Erythroblast (primary cell): ENCODE measurements at regions not wholly inside any gene's neighbourhood (a gene's known extent, or its start where the extent isn't known, plus 50 kb on each side); places are given as distances from the start of the nearest gene placed in this dataset.

Experiments
- DNase-seq, 2 experiments: peaks; one replicate each; lab custom pipeline; 2025; lab: John Stamatoyannopoulos, UW
- GATA1 ChIP-seq: IDR thresholded peaks from 2 replicates; pipeline ENCODE4 v1.6.1; 2011; ENCODE audit warnings: low read depth, mild to moderate bottlenecking, control low read depth, low read length, moderate library complexity
- POLR2A ChIP-seq: IDR thresholded peaks from 2 replicates; pipeline ENCODE4 v1.6.1; 2011; ENCODE audit warnings: mild to moderate bottlenecking, low read length

DNA sequence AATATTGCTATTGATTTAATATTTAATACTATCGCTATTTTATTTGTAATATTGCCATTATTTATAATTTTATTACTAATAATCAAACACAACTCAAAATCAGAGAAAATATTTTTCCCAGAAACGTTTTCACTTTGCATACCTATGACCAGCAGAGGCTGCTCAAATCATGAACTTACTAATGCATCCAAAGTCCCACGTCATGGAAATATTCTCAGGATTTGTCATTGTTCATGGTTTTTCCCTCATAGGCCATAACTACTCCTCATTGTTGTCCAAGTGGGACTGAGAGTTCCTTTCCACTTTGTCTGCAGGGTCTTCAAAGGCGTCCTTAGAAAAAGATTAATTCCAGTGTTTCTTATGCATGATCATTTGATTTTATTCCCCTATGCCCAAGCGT, 344.8 kb downstream of the THBS2 start:
- DNase-seq: no peak
- TF ChIP-seq POLR2A: no peak
- no peak for TF ChIP-seq GATA1

GRCh38 chr6:168908166-168908565, 345.5 kb downstream of the THBS2 start:
- no peak for TF ChIP-seq GATA1
- TF ChIP-seq POLR2A: no peak
- DNase-seq: no peak

DNA sequence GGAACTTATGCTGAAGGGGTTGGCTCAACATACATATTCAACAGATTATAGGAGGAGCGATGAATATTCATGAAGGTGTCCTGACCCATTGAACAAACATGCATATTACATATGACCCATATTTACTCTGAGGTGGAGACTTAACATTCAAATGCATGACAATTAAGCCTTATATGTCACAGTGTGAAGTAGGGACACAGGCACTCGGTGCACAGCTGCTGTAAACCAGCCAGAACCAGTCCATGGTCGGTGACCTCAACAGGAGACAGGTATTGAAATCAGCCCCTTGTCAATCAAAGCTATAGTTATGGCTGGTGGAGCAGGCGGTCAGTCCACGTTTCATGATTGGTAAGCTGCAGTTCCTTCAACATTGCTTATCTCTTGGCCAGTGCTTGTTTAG, 347.3 kb downstream of the THBS2 start:
- TF ChIP-seq POLR2A (no peak), GATA1 (no peak)
- DNase-seq: no peak

- no peak for DNase-seq
- TF ChIP-seq GATA1 (no peak), POLR2A (no peak)
These were observed 348.1 kb downstream of the THBS2 start for GRCh38 chr6:168905451-168906090.

GRCh38 chr6:168903613-168904345, 349.9 kb downstream of the THBS2 start:
- DNase-seq: no peak
- TF ChIP-seq POLR2A (no peak), GATA1 (no peak)

- no peak for DNase-seq
- TF ChIP-seq GATA1 (no peak), POLR2A (no peak)
These were observed 351.6 kb downstream of the THBS2 start for GRCh38 chr6:168902075-168902474.

- DNase-seq: no peak
- TF ChIP-seq GATA1 (no peak), POLR2A (no peak)
These were observed 352.6 kb downstream of the THBS2 start for GRCh38 chr6:168901076-168901475.

GRCh38 chr6:168896321-168896720, 357.3 kb downstream of the THBS2 start:
- no peak for DNase-seq
- TF ChIP-seq GATA1 (no peak), POLR2A (no peak)

GRCh38 chr6:168895102-168895812, 358.4 kb downstream of the THBS2 start:
- TF ChIP-seq POLR2A (no peak), GATA1 (no peak)
- DNase-seq: peak; percentile 61 to 71

GRCh38 chr6:168892031-168892430, 361.6 kb downstream of the THBS2 start:
- TF ChIP-seq GATA1 (no peak), POLR2A (no peak)
- DNase-seq: no peak

- DNase-seq: no peak
- TF ChIP-seq GATA1: no peak
- no peak for TF ChIP-seq POLR2A
These were observed 362.7 kb downstream of the THBS2 start for GRCh38 chr6:168890981-168891365.

DNA sequence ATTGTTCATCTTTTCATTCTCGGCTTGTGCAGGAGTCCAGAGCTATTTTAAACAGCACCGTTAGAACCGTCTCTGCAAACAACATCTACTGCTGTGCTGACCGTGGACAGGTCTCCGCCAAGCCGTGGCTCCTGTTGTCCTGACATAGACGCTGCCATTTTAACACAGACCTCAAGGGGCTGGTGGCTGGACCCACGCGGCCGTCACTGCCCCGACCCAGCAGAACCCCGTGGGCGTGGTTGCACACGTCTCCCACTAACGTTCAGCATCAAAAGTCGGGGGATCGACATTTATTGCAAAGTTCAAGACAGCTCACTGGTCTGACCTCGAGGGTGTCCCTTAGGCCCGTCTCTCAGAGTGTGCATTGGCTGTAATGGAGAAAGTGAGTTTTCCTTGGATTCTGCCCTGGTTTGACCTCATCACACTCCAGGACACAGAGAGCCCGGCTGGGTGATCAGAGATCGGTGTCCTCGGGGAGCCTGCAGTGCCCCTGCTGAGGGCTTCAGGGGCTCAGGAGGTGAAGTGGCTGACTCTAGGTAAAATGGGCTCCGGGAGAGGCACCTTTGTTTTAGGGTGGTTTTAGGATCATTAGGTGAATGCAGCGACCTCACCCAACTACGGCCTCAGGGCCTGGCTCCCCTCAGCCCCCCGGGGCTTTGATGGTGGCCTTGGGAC, 363.2 kb downstream of the THBS2 start:
- TF ChIP-seq POLR2A (no peak), GATA1 (no peak)

DNA sequence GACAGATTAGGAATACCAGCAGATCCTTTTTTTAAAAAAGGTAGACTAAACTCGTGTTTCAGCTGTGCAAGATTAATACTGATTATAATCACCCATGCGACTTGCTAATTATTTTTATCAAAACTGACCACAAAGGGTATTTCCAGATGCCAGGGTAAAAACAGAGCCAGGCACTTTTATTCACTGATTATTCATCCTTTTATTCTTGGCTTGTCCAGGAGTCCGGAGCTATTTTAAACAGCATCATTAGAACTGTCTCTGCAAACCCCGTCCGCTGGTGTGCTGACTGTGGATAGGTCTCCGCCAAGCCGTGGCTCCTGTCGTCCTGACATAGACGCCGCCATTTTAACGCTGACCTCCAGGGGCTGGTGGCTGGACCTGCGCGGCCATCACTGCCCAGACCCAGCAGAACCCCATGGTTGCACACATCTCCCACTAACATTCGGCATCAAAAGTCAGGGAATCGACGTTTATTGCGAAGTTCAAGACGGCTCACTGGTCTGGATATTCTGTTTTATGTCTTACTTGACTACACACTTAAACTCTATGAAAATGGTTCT, 364.8 kb downstream of the THBS2 start:
- DNase-seq: no peak
- no peak for TF ChIP-seq GATA1
- TF ChIP-seq POLR2A: no peak

More for the DNA sequence above, 363.2 kb downstream of the THBS2 start:
- no peak for DNase-seq

DNA sequence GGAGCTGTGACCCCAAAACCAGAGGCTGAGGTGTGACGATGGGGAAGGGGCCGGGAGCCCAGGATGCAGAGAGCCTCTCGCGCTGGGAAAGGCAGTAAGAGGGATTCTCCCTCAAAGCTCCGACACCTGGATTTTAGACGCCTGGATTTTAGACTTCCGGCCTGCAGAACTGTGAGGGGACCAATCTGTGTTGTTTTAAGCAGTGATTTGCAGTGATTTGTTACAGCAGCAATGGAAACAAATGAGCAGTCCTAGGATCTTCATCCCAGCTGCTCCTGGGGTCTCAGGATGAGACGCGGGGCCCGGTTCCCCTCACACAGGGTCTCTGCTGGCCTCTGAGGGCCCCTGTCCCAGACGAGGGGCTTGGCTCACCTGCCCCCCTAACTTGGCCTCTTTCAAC, 365.5 kb downstream of the THBS2 start:
- TF ChIP-seq POLR2A (no peak), GATA1 (no peak)
- no peak for DNase-seq
